ENCODE measurements at regions not wholly inside any gene's neighbourhood (a gene's known extent, or its start where the extent isn't known, plus 50 kb on each side); places are given as distances from the start of the nearest gene placed in this dataset.

DNA sequence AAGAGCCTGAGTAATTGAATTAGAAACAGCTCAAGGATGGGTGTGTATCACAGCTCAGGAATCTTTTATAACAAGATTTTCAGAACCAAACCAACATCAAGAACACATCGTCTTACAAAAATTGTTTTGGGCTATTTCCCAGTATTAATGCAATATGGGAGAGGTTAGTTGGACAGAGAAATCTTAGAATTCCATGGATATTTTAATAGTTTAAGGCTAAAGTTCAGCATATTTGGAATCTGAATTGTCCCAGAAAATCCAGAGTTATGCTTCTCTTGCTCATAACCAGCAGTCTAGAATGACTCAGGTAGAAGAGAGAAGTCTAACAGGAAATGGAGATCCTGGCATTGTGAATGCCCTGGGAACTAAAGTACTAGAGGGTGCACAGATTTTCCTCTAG lies 74.6 kb downstream of the ADM start:
- TF ChIP-seq, protein P1, sequence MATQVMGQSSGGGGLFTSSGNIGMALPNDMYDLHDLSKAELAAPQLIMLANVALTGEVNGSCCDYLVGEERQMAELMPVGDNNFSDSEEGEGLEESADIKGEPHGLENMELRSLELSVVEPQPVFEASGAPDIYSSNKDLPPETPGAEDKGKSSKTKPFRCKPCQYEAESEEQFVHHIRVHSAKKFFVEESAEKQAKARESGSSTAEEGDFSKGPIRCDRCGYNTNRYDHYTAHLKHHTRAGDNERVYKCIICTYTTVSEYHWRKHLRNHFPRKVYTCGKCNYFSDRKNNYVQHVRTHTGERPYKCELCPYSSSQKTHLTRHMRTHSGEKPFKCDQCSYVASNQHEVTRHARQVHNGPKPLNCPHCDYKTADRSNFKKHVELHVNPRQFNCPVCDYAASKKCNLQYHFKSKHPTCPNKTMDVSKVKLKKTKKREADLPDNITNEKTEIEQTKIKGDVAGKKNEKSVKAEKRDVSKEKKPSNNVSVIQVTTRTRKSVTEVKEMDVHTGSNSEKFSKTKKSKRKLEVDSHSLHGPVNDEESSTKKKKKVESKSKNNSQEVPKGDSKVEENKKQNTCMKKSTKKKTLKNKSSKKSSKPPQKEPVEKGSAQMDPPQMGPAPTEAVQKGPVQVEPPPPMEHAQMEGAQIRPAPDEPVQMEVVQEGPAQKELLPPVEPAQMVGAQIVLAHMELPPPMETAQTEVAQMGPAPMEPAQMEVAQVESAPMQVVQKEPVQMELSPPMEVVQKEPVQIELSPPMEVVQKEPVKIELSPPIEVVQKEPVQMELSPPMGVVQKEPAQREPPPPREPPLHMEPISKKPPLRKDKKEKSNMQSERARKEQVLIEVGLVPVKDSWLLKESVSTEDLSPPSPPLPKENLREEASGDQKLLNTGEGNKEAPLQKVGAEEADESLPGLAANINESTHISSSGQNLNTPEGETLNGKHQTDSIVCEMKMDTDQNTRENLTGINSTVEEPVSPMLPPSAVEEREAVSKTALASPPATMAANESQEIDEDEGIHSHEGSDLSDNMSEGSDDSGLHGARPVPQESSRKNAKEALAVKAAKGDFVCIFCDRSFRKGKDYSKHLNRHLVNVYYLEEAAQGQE (IDR thresholded peaks at IDR 0.05; ENCODE audit: insufficient read depth in 1 of 2, low read depth in 2 of 2, low read length in 1 of 2), result no peak
- TF ChIP-seq POLR2AphosphoS5 (IDR thresholded peaks at IDR 0.05; ENCODE audit: low read depth, low read length) (no peak), SIN3A (IDR thresholded peaks at IDR 0.05; ENCODE audit: borderline replicate concordance, insufficient read depth, low read depth, low read length) (no peak), TCF7L2 (IDR thresholded peaks at IDR 0.05; ENCODE audit: low read depth, low read length) (no peak)
- TF ChIP-seq, protein P2, sequence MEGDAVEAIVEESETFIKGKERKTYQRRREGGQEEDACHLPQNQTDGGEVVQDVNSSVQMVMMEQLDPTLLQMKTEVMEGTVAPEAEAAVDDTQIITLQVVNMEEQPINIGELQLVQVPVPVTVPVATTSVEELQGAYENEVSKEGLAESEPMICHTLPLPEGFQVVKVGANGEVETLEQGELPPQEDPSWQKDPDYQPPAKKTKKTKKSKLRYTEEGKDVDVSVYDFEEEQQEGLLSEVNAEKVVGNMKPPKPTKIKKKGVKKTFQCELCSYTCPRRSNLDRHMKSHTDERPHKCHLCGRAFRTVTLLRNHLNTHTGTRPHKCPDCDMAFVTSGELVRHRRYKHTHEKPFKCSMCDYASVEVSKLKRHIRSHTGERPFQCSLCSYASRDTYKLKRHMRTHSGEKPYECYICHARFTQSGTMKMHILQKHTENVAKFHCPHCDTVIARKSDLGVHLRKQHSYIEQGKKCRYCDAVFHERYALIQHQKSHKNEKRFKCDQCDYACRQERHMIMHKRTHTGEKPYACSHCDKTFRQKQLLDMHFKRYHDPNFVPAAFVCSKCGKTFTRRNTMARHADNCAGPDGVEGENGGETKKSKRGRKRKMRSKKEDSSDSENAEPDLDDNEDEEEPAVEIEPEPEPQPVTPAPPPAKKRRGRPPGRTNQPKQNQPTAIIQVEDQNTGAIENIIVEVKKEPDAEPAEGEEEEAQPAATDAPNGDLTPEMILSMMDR (IDR thresholded peaks at IDR 0.05), result no peak
- BruUV-seq (replicated peaks), result no TSS peak
- Histone ChIP-seq H3K27me3 (ENCODE audit: control insufficient read depth, insufficient read depth, low read length) (no peaks in the 10 kb centered on the region; the same call in 1 of the 2 replicates), H3K9me3 (ENCODE audit: control insufficient read depth, insufficient read depth, low read depth, low read length) (no peaks in the 10 kb centered on the region), H3K4me1 (ENCODE audit: control insufficient read depth, insufficient read depth, low read length) (no peaks in the 10 kb centered on the region), H3K4me3 (ENCODE audit: low read depth in 2 of 2, low read length in 2 of 2) (no peak overlapping the region), H3K36me3 (ENCODE audit: control insufficient read depth, insufficient read depth, low read length) (no peaks in the 10 kb centered on the region), H3K27ac (ENCODE audit: low read length) (no peak overlapping the region)
- ATAC-seq, result no peak
- in situ Hi-C loops (cut with HindIII; ENCODE audit: low pct_unique_long_range_greater_than_20kb, low sequenced_read_pairs) (no loop called here), intact Hi-C loops (cut with micrococcal nuclease; ENCODE audit: unreplicated experiment) (no loop called here)
- DNase-seq (ENCODE audit: low read depth, low spot score), result no peak
- POLR2A ChIA-PET, result no interaction called here
- CTCF ChIA-PET, result no interaction called here

DNA sequence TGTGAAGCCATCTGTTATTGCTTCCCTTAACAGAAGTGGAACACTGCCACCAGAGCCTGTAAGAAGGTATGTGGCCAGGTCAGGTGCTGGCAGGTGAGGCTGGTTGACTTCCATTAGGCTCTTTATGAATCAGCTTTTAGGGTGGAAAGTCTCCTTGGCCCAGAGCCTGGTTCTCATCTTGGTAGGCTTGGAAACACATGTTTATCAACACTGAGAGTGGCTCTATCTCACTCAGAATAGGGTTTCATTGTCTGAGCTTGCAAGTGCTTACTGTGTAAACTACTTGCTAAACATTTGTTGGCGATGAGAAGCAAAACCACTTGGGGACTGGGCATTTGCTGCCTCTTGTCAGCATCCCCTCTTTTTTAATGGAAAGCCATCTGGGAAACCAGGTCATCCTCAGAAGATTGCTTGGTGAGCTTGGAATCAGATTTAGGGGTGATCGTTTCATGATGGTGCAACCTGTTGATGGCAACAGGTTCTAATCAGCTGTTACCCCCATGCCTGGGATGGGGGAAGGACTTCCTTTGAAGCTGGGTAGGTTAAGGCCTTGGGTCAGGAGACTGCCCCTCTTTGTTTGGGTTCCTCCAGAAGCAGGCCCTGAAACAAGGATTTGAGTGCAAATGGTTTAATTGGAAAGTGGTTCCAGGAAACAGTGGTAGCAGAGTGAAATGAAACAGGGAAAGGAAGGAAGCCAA lies 75.0 kb upstream of the AMPD3 start:
- Histone ChIP-seq H3K27ac (ENCODE audit: low read length) (no peak overlapping the region), H3K4me3 (ENCODE audit: low read depth in 2 of 2, low read length in 2 of 2) (no peak overlapping the region), H3K4me1 (ENCODE audit: control insufficient read depth, insufficient read depth, low read length) (no peaks in the 10 kb centered on the region), H3K27me3 (ENCODE audit: control insufficient read depth, insufficient read depth, low read length) (no peaks in the 10 kb centered on the region; the same call in 1 of the 2 replicates), H3K36me3 (ENCODE audit: control insufficient read depth, insufficient read depth, low read length) (no peaks in the 10 kb centered on the region), H3K9me3 (ENCODE audit: control insufficient read depth, insufficient read depth, low read depth, low read length) (no peaks in the 10 kb centered on the region)
- intact Hi-C loops (cut with micrococcal nuclease; ENCODE audit: unreplicated experiment) (no loop called here), in situ Hi-C loops (cut with HindIII; ENCODE audit: low pct_unique_long_range_greater_than_20kb, low sequenced_read_pairs) (no loop called here)
- no TSS peak for BruUV-seq (replicated peaks)
- DNase-seq (ENCODE audit: low read depth, low spot score) (no peak), ATAC-seq (no peak)
- TF ChIP-seq TCF7L2 (IDR thresholded peaks at IDR 0.05; ENCODE audit: low read depth, low read length), result no peak
- TF ChIP-seq, protein P1 (IDR thresholded peaks at IDR 0.05; ENCODE audit: insufficient read depth in 1 of 2, low read depth in 2 of 2, low read length in 1 of 2), result no peak
- TF ChIP-seq POLR2AphosphoS5 (IDR thresholded peaks at IDR 0.05; ENCODE audit: low read depth, low read length), result no peak
- TF ChIP-seq, protein P2 (IDR thresholded peaks at IDR 0.05), result no peak
- no peak for TF ChIP-seq SIN3A (IDR thresholded peaks at IDR 0.05; ENCODE audit: borderline replicate concordance, insufficient read depth, low read depth, low read length)
- ChIA-PET POLR2A (no interaction called here), CTCF (interaction anchor here (1.7 kb wide), 1 partner anchor 13 kb away, joined by 9 read pairs; no protein-coding TSS in a partner anchor)
